CD4-positive, CD25-positive, alpha-beta regulatory T cell (primary cell): ENCODE measurements at regions not wholly inside any gene's neighbourhood (a gene's known extent, or its start where the extent isn't known, plus 50 kb on each side); places are given as distances from the start of the nearest gene placed in this dataset.

Experiments used
- ATAC-seq, 2 donors: fragments of 150-1000 bp; cut with Tn5 transposase; one replicate each; pipeline ENCODE4 v1.10.0; 2021; ENCODE audit warnings: low read depth in 2 of 2, moderate number of reproducible peaks in 2 of 2, moderate library complexity in 1 of 2
- DNase-seq, 3 donors: peaks; one replicate each; pipeline versions ENCODE4 v3.0.0 to v3.0.0-alpha.2; 2012 to 2022; ENCODE audit warnings: mixed read lengths in 1 of 3
- H3K27ac ChIP-seq: one replicate; pipeline ENCODE4 v1.7.0; 2013; ENCODE audit warnings: mild to moderate bottlenecking, low read length; ENCODE audit not compliant: insufficient read depth, poor library complexity, severe bottlenecking
- H3K27me3 ChIP-seq: one replicate; pipeline ENCODE4 v1.7.0; 2013; ENCODE audit warnings: low read length; ENCODE audit not compliant: control insufficient read depth, insufficient read depth
- H3K36me3 ChIP-seq: one replicate; pipeline ENCODE4 v1.7.0; 2013; ENCODE audit warnings: mild to moderate bottlenecking, low read length, moderate library complexity; ENCODE audit not compliant: control insufficient read depth, insufficient read depth
- H3K4me1 ChIP-seq: 2 replicates; pipeline ENCODE4 v1.7.0; 2013; ENCODE audit warnings: mild to moderate bottlenecking, low read length; ENCODE audit not compliant: insufficient read depth, control insufficient read depth, poor library complexity, severe bottlenecking
- H3K4me3 ChIP-seq: one replicate; pipeline ENCODE4 v1.7.0; 2013; ENCODE audit warnings: low read depth, mild to moderate bottlenecking, low read length, moderate library complexity
- H3K9me3 ChIP-seq, 2 experiments: 1 replicate in 1 of 2; 2 replicates in 1 of 2; pipeline ENCODE4 v1.7.0; 2013; ENCODE audit warnings: low read length in 2 of 2, mild to moderate bottlenecking in 1 of 2, moderate library complexity in 1 of 2; ENCODE audit not compliant: control insufficient read depth in 2 of 2
- H3K27ac Mint-ChIP-seq, 3 donors: one replicate each; pipeline ENCODE4 v1.8.0; 2020 to 2022; ENCODE audit warnings: mild to moderate bottlenecking in 3 of 3, mixed read lengths in 3 of 3, moderate library complexity in 2 of 3
- H3K27me3 Mint-ChIP-seq: one replicate; pipeline ENCODE4 v1.8.0; 2022; ENCODE audit warnings: mild to moderate bottlenecking, mixed read lengths
- H3K36me3 Mint-ChIP-seq: one replicate; pipeline ENCODE4 v1.8.0; 2020; ENCODE audit warnings: mixed read lengths
- H3K4me1 Mint-ChIP-seq, 4 donors: one replicate each; pipeline ENCODE4 v1.8.0; 2020 to 2022; ENCODE audit warnings: mixed read lengths in 4 of 4, mild to moderate bottlenecking in 1 of 4
- H3K4me3 Mint-ChIP-seq, 4 donors: one replicate each; pipeline ENCODE4 v1.8.0; 2020 to 2022; ENCODE audit warnings: mild to moderate bottlenecking in 4 of 4, mixed read lengths in 4 of 4, moderate library complexity in 3 of 4
- H3K9me3 Mint-ChIP-seq, 7 donors: one replicate each; pipeline ENCODE4 v1.8.0; 2020 to 2022; ENCODE audit warnings: mixed read lengths in 7 of 7, mild to moderate bottlenecking in 3 of 7, moderate library complexity in 2 of 7

GRCh38 chr10:119996944-119997343, 104.4 kb downstream of the SEC23IP start:
- Histone ChIP-seq H3K4me1 (no peaks in the 10 kb centered on the region), H3K27ac (no peak overlapping the region), H3K36me3 (no peaks in the 10 kb centered on the region), H3K27me3 (peaks cover 4% of the 10 kb centered on the region), H3K9me3 (peaks cover 8 to 15% of the 10 kb centered on the region in 2 experiments), H3K4me3 (no peak overlapping the region)
- Mint-ChIP-seq H3K9me3 (peaks cover 2 to 24% (median 5%) of the 10 kb centered on the region in 7 donors), H3K36me3 (no peaks in the 10 kb centered on the region), H3K4me1 (no peaks in the 10 kb centered on the region), H3K27ac (no peak overlapping the region), H3K4me3 (no peak overlapping the region), H3K27me3 (peaks cover 38% of the 10 kb centered on the region)
- ATAC-seq, result no peak
- no peak for DNase-seq

GRCh38 chr10:119997429-119997828, 104.9 kb downstream of the SEC23IP start:
- no peak for ATAC-seq

GRCh38 chr10:120002785-120003184, 110.3 kb downstream of the SEC23IP start:
- H3K27me3 ChIP-seq, result peaks cover 4% of the 10 kb centered on the region
- H3K4me3 ChIP-seq, result no peak overlapping the region
- DNase-seq (no peak), ATAC-seq (no peak)
- Mint-ChIP-seq H3K36me3 (no peaks in the 10 kb centered on the region), H3K9me3 (peaks cover 0 to 7% (median 3%) of the 10 kb centered on the region in 7 donors), H3K4me3 (no peak overlapping the region), H3K27ac (no peak overlapping the region), H3K4me1 (no peaks in the 10 kb centered on the region), H3K27me3 (peaks cover 17% of the 10 kb centered on the region)
- no peaks in the 10 kb centered on the region for H3K9me3 ChIP-seq
- H3K27ac ChIP-seq, result no peak overlapping the region
- no peaks in the 10 kb centered on the region for H3K36me3 ChIP-seq
- H3K4me1 ChIP-seq, result no peaks in the 10 kb centered on the region

More at GRCh38 chr10:119997429-119997828, 104.9 kb downstream of the SEC23IP start:
- H3K27me3 ChIP-seq, result peaks cover 4% of the 10 kb centered on the region
- no peak overlapping the region for H3K4me3 ChIP-seq
- peaks cover 8 to 15% of the 10 kb centered on the region in 2 experiments for H3K9me3 ChIP-seq
- peaks cover 38% of the 10 kb centered on the region for H3K27me3 Mint-ChIP-seq
- H3K27ac Mint-ChIP-seq, result no peak overlapping the region
- H3K4me3 Mint-ChIP-seq, result no peak overlapping the region
- DNase-seq, result no peak
- H3K9me3 Mint-ChIP-seq, result peaks cover 2 to 24% (median 5%) of the 10 kb centered on the region in 7 donors
- H3K36me3 Mint-ChIP-seq, result no peaks in the 10 kb centered on the region
- no peaks in the 10 kb centered on the region for H3K36me3 ChIP-seq
- H3K4me1 Mint-ChIP-seq, result no peaks in the 10 kb centered on the region
- no peaks in the 10 kb centered on the region for H3K4me1 ChIP-seq
- no peak overlapping the region for H3K27ac ChIP-seq

GRCh38 chr10:120005207-120006201, 113.0 kb downstream of the SEC23IP start:
- Histone ChIP-seq H3K4me3 (no peak overlapping the region), H3K27me3 (peaks cover 9% of the 10 kb centered on the region), H3K36me3 (no peaks in the 10 kb centered on the region), H3K27ac (no peak overlapping the region), H3K4me1 (no peaks in the 10 kb centered on the region), H3K9me3 (no peaks in the 10 kb centered on the region)
- Mint-ChIP-seq H3K9me3 (peaks cover 0 to 6% (median 0%) of the 10 kb centered on the region in 7 donors), H3K27ac (no peak overlapping the region), H3K36me3 (no peaks in the 10 kb centered on the region), H3K4me1 (no peaks in the 10 kb centered on the region), H3K4me3 (no peak overlapping the region), H3K27me3 (peaks cover 15% of the 10 kb centered on the region)
- ATAC-seq (no peak), DNase-seq (no peak)

GRCh38 chr10:120007261-120007660, 114.7 kb downstream of the SEC23IP start:
- Mint-ChIP-seq H3K9me3 (peaks cover 0 to 6% (median 0%) of the 10 kb centered on the region in 7 donors), H3K4me1 (no peaks in the 10 kb centered on the region), H3K27ac (no peak overlapping the region), H3K27me3 (peaks cover 20% of the 10 kb centered on the region), H3K36me3 (no peaks in the 10 kb centered on the region), H3K4me3 (no peak overlapping the region)
- no peak for ATAC-seq
- H3K4me3 ChIP-seq, result no peak overlapping the region
- H3K9me3 ChIP-seq, result no peaks in the 10 kb centered on the region
- no peak overlapping the region for H3K27ac ChIP-seq
- H3K4me1 ChIP-seq, result no peaks in the 10 kb centered on the region
- DNase-seq, result no peak
- peaks cover 9% of the 10 kb centered on the region for H3K27me3 ChIP-seq
- H3K36me3 ChIP-seq, result no peaks in the 10 kb centered on the region

- Mint-ChIP-seq H3K4me1 (no peaks in the 10 kb centered on the region), H3K27me3 (peaks cover 20% of the 10 kb centered on the region), H3K27ac (no peak overlapping the region), H3K9me3 (no peaks in the 10 kb centered on the region), H3K4me3 (no peak overlapping the region), H3K36me3 (no peaks in the 10 kb centered on the region)
- ATAC-seq, result no peak
- Histone ChIP-seq H3K27ac (no peak overlapping the region), H3K4me3 (no peak overlapping the region), H3K4me1 (no peaks in the 10 kb centered on the region), H3K9me3 (no peaks in the 10 kb centered on the region), H3K27me3 (peaks cover 11% of the 10 kb centered on the region), H3K36me3 (no peaks in the 10 kb centered on the region)
- DNase-seq, result no peak
Measured at GRCh38 chr10:120011359-120012130, 119.0 kb downstream of the SEC23IP start.

GRCh38 chr10:120012131-120012400, 119.5 kb downstream of the SEC23IP start:
- H3K4me1 Mint-ChIP-seq, result no peaks in the 10 kb centered on the region
- no peak overlapping the region for H3K27ac ChIP-seq
- no peak overlapping the region for H3K4me3 Mint-ChIP-seq
- no peak overlapping the region for H3K4me3 ChIP-seq
- H3K4me1 ChIP-seq, result no peaks in the 10 kb centered on the region
- peaks cover 20% of the 10 kb centered on the region for H3K27me3 Mint-ChIP-seq
- H3K36me3 ChIP-seq, result no peaks in the 10 kb centered on the region
- H3K27ac Mint-ChIP-seq, result no peak overlapping the region
- no peaks in the 10 kb centered on the region for H3K36me3 Mint-ChIP-seq
- no peak for ATAC-seq
- peaks cover 11% of the 10 kb centered on the region for H3K27me3 ChIP-seq
- H3K9me3 ChIP-seq, result no peaks in the 10 kb centered on the region
- DNase-seq, result no peak
- no peaks in the 10 kb centered on the region for H3K9me3 Mint-ChIP-seq
